HG03432 (cell line): ENCODE measurements at regions not wholly inside any gene's neighbourhood (a gene's known extent, or its start where the extent isn't known, plus 50 kb on each side); places are given as distances from the start of the nearest gene placed in this dataset.
A peak's percentile ranks its signal among the peaks of the same experiment; 100 is the strongest.

ENCODE experiments used
- ATAC-seq: cut with Tn5 transposase; IDR thresholded peaks from one replicate; pipeline ENCODE4 v1.9.1; 2021; ENCODE audit warnings: mild to moderate bottlenecking, moderate library complexity; ENCODE audit not compliant: unreplicated experiment

GRCh38 chr18:63071701-63072141, 247.8 kb downstream of the BCL2 start:
- ATAC-seq, result no peak

- ATAC-seq, result no peak
Observed at GRCh38 chr18:63070767-63071502, 248.6 kb downstream of the BCL2 start.

DNA sequence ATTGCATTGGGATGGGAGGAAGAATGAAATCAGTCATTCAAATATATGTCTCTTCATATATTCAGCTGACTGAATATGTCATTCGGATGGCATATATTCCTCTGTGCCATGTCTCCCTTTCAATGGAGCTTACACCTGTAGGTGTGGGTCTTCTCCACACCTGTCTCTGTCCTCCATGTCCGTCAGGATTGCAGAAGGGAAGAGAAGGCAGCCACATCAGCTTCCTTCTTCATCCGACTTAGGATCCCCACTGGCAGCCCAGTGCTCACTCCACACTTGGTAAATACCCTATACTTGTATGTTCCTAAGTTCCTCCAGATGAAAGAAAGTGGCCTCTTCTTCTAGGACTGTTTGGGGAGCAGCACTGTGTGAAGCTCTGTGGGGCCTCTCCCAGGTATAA, 250.1 kb downstream of the BCL2 start:
- no peak for ATAC-seq

- no peak for ATAC-seq
Observed at GRCh38 chr18:63067939-63068338, 251.6 kb downstream of the BCL2 start.

GRCh38 chr18:63065172-63065571, 254.4 kb downstream of the BCL2 start:
- no peak for ATAC-seq

GRCh38 chr18:63063171-63063570, 256.4 kb downstream of the BCL2 start:
- ATAC-seq, result no peak

DNA sequence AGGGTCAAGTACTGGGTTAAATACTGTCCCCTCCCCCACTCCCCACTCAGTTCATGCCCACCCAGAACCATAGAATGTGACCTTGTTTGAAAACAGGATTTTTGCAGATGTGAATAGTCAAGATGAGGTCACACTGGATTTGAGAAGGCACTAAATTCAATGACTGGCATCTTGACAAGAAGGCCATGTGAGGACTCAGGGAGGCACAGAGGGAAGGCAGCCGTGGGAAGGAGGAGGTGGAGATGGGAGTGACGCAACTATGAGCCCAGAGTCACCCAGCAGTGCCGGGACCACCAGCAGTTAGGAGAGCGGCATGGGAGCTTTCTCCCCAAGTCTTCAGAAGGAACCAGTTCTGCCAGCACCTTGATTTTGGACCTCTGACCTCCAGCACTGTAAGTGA, 257.3 kb downstream of the BCL2 start:
- no peak for ATAC-seq

GRCh38 chr18:63061303-63061702, 258.3 kb downstream of the BCL2 start:
- no peak for ATAC-seq

- ATAC-seq, result no peak
Observed at GRCh38 chr18:63058521-63058920, 261.0 kb downstream of the BCL2 start.

DNA sequence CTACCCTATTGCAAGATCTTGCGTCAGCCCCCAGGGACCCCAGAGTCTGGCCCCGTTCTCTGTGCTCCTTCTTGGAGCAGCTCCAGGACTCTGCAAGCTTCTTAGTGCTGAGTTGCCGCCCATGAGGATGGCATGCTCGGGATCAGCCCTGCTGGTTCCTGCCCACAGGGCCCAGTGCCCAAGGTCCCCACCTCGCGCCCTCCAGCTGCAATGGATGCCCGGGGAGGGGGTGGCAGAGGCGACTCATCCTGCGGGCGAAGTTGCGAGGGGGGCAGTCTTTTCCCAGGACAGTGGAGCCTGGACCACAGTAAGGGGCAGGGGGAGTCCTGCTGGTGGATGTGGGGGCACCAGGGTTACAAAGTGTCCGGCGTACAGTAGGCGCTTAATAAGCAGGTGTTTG, 261.9 kb downstream of the BCL2 start:
- ATAC-seq, result no peak

- ATAC-seq, result no peak
Observed at GRCh38 chr18:63054901-63055584, 264.5 kb downstream of the BCL2 start.

DNA sequence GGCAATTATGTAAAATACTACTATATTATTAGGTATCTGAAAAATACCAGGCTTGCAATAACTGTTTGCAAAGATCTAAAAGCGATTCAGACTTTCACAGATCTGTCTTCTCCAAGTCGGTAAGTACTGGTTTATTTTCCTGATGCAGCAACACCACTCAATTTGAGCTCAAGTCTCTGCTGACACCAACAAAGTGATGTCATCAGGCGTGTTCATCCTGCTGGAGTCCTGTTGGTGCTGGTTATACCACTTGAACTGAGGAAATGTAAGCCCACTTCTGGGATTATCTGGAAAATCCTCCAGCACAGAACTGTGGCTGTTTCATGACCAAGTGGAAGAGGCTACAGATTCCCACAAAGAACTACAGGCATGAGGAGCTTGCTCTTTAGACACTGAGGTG, 267.6 kb downstream of the BCL2 start:
- no peak for ATAC-seq

- peak; percentile 81 for ATAC-seq
Observed at GRCh38 chr18:63050667-63051395, 268.7 kb downstream of the BCL2 start.

- ATAC-seq, result no peak
Observed at GRCh38 chr18:63046375-63046774, 273.2 kb downstream of the BCL2 start.

- ATAC-seq, result no peak
Observed at GRCh38 chr18:63043516-63043915, 276.1 kb downstream of the BCL2 start.

- ATAC-seq, result no peak
Observed at GRCh38 chr18:63042351-63042750, 277.2 kb downstream of the BCL2 start.

- ATAC-seq, result peak; percentile 83
Observed at GRCh38 chr18:63040788-63041410, 278.7 kb downstream of the BCL2 start.

GRCh38 chr18:63037491-63037890, 282.1 kb downstream of the BCL2 start:
- no peak for ATAC-seq

DNA sequence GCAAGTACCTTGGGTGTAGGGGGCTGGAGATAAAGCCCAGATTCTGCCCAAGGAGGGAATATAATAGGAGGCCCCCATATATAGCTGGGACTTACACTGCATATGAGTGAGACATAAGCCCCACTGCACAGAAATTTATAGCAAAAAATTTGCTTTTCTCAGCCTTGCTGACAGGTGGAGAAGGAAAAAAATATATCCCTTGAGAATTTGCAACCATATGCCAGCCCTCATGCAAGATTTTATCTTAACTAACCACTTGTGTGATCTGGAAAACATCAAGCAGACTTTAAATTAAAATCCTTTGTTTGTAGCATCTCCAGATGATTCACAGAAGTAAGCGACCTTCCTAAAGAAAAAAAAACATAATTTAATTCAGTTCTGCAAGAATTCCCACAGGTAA, 288.2 kb downstream of the BCL2 start:
- no peak for ATAC-seq
